Superior temporal gyrus (tissue), 1 donor: ENCODE measurements at regions not wholly inside any gene's neighbourhood (a gene's known extent, or its start where the extent isn't known, plus 50 kb on each side); places are given as distances from the start of the nearest gene placed in this dataset.

ENCODE experiments used
- DNase-seq: peaks from one replicate; pipeline ENCODE4 v3.0.0-alpha.2; 2016; ENCODE audit errors: extremely low spot score

- no peak for DNase-seq
These were observed 199.7 kb downstream of the KATNAL1 start for GRCh38 chr13:30107521-30108136.

- no peak for DNase-seq
These were observed 200.2 kb downstream of the KATNAL1 start for GRCh38 chr13:30107121-30107520.

- DNase-seq, result no peak
These were observed 202.0 kb downstream of the KATNAL1 start for GRCh38 chr13:30105381-30105780.

- DNase-seq, result no peak
These were observed 204.1 kb downstream of the KATNAL1 start for GRCh38 chr13:30103161-30103840.

GRCh38 chr13:30100226-30100625 lies 207.1 kb downstream of the KATNAL1 start:
- no peak for DNase-seq

GRCh38 chr13:30097701-30098100 lies 209.7 kb downstream of the KATNAL1 start:
- no peak for DNase-seq

GRCh38 chr13:30097089-30097488 lies 210.3 kb downstream of the KATNAL1 start:
- no peak for DNase-seq

- DNase-seq, result no peak
These were observed 213.3 kb downstream of the KATNAL1 start for GRCh38 chr13:30094015-30094414.

- DNase-seq, result no peak
These were observed 214.1 kb downstream of the KATNAL1 start for GRCh38 chr13:30093236-30093635.

GRCh38 chr13:30091691-30092090 lies 215.7 kb downstream of the KATNAL1 start:
- DNase-seq, result no peak

- DNase-seq, result no peak
These were observed 216.3 kb downstream of the KATNAL1 start for GRCh38 chr13:30091035-30091434.

GRCh38 chr13:30088312-30088855 lies 219.0 kb downstream of the KATNAL1 start:
- no peak for DNase-seq

- no peak for DNase-seq
These were observed 222.3 kb downstream of the KATNAL1 start for GRCh38 chr13:30085087-30085486.

- no peak for DNase-seq
These were observed 225.0 kb downstream of the KATNAL1 start for GRCh38 chr13:30082391-30082790.

- no peak for DNase-seq
These were observed 226.0 kb downstream of the KATNAL1 start for GRCh38 chr13:30081331-30081730.

GRCh38 chr13:30079501-30079900 lies 227.8 kb downstream of the KATNAL1 start:
- DNase-seq, result no peak

GRCh38 chr13:30078059-30078458 lies 227.6 kb upstream of the UBL3 start:
- DNase-seq, result no peak

- no peak for DNase-seq
These were observed 226.9 kb upstream of the UBL3 start for GRCh38 chr13:30077240-30077735.

GRCh38 chr13:30074955-30075614 lies 224.7 kb upstream of the UBL3 start:
- DNase-seq, result no peak

GRCh38 chr13:30074431-30074830 lies 224.0 kb upstream of the UBL3 start:
- no peak for DNase-seq

- DNase-seq, result no peak
These were observed 222.4 kb upstream of the UBL3 start for GRCh38 chr13:30072818-30073186.

- no peak for DNase-seq
These were observed 221.8 kb upstream of the UBL3 start for GRCh38 chr13:30071969-30072817.
